Gastroesophageal sphincter (tissue), 3 donors: ENCODE measurements at regions not wholly inside any gene's neighbourhood (a gene's known extent, or its start where the extent isn't known, plus 50 kb on each side); places are given as distances from the start of the nearest gene placed in this dataset.

ENCODE experiments used
- CTCF ChIP-seq, 4 experiments: fragments of 200-600 bp in 2 of 4; fragments of 450-650 bp in 2 of 4; sonication (generic) in 1 of 4; IDR thresholded peaks; one replicate each; pipeline ENCODE4 v1.5.1; 2017 to 2019; ENCODE audit warnings: antibody characterized with exemption in 4 of 4, mild to moderate bottlenecking in 2 of 4, moderate library complexity in 2 of 4
- EP300 ChIP-seq: sonication (generic); formaldehyde crosslinking; IDR thresholded peaks from one replicate; pipeline ENCODE4 v1.6.1; 2017; ENCODE audit warnings: antibody characterized with exemption, mild to moderate bottlenecking
- POLR2A ChIP-seq, 2 donors: fragments of 450-650 bp; IDR thresholded peaks; one replicate each; pipeline ENCODE4 v1.6.1; 2017; ENCODE audit warnings: antibody characterized with exemption in 2 of 2, mild to moderate bottlenecking in 2 of 2, moderate library complexity in 1 of 2
- POLR2AphosphoS5 ChIP-seq: sonication (generic); formaldehyde crosslinking; IDR thresholded peaks from one replicate; pipeline ENCODE4 v1.6.1; 2017; ENCODE audit warnings: antibody characterized with exemption

DNA sequence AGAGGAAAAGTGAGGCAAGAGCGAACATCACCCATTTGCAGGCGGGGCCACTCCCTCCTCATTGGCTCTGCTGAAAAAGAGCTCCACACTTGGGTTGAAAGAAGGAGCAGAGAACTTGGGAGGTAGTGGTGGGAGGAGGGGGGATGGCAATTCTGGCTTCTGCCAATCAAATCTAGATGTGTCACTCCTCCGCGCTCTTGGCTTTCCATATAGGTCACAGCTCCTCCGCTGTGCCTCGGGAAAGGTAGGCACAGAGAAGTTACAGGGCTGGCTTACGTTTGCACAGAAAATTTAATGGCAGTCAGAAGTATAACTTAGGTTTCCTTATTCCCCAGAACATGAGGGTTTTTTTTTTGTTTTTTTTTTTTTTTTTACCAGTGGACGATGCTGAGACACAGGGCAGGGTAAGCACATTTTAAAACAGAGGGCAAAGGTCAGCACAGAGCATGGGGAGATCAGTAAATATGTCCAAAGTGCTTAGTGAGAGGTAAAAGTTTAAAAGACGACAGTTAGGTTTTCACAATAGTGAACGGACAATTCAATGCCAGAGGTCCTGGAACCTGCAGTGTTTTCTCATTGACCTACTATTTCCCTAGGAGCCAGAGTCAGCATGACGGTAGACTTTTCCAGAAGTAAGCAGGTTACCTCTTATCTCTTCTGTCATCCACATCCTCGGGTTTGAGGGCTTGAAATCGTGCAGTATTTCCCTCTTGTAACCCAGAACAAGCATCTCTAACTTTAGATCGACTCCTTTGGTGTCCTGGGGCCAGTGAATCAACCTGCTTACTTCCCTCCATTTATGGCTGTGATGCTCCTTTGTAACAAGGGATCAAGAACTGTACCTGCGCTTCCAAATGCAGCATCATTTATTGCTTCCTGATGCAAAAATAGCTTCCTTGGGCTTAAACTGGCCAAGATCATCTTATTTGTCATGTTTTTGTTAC, 258.9 kb upstream of the PROX1 start:
- TF ChIP-seq CTCF (IDR thresholded peaks at IDR 0.05), result no peak
- no peak for TF ChIP-seq POLR2AphosphoS5
- TF ChIP-seq POLR2A (IDR thresholded peaks at IDR 0.05), result no peak
- no peak for TF ChIP-seq EP300
